ENCODE measurements at regions not wholly inside any gene's neighbourhood (a gene's known extent, or its start where the extent isn't known, plus 50 kb on each side); places are given as distances from the start of the nearest gene placed in this dataset.

DNA sequence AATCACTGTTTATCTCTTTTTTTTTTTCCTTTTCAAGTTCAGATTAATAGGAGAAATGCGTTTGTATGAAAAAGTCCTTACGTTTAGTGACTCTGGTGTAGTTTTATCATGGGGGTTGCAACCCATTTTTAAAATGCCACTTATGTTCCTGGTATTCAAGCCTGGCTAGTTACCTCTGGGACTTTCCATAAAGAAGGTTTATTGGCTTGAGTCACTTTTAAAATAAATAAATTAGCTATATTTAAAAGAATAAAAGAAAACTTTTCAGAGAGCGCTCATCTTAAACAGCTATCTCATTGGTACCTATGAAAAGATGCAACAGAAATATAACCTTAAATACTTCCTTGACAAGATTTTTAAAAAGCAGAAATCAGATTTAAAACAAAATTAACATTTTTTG is 275.0 kb upstream of the IL1RAPL1 start:
- Histone ChIP-seq H3K27me3 (replicated peaks; ENCODE audit: control insufficient read depth, insufficient read depth, low read length) (no peaks in the 10 kb centered on the region), H3K9ac (ENCODE audit: low read length) (no peak overlapping the region), H3K4me3 (ENCODE audit: low read length) (no peak overlapping the region), H3K36me3 (ENCODE audit: control insufficient read depth, insufficient read depth, low read length, severe bottlenecking) (no peaks in the 10 kb centered on the region), H3K9me3 (ENCODE audit: control insufficient read depth, low read length) (peaks cover 2% of the 10 kb centered on the region), H3K4me1 (ENCODE audit: control insufficient read depth, insufficient read depth, low read length) (no peaks in the 10 kb centered on the region)
- no peak for DNase-seq (ENCODE audit: low read depth)

DNA sequence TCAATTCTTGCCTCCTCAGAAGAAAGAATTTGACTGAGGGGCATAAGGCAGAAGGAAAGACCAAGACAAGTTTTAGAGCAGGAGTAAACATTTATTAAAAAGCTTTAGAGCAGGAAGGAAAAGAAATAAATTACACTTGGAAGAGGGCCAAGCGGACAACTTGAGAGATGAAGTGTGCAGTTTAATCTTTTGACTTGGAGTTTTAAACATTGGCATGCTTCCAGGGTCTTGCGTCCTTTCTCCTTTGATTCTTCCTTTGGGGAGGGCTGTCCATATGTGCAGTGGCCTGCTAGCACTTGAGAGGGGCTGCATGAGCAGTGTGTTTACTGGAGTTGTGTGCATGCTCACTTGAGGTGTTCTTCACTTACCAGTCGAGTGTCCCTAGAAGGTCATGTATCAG is 275.8 kb upstream of the IL1RAPL1 start:
- H3K27me3 ChIP-seq (replicated peaks; ENCODE audit: control insufficient read depth, insufficient read depth, low read length) = no peaks in the 10 kb centered on the region
- H3K9ac ChIP-seq (ENCODE audit: low read length) = no peak overlapping the region
- no peak overlapping the region for H3K4me3 ChIP-seq (ENCODE audit: low read length)
- peaks cover 2% of the 10 kb centered on the region for H3K9me3 ChIP-seq (ENCODE audit: control insufficient read depth, low read length)
- H3K36me3 ChIP-seq (ENCODE audit: control insufficient read depth, insufficient read depth, low read length, severe bottlenecking) = no peaks in the 10 kb centered on the region
- no peaks in the 10 kb centered on the region for H3K4me1 ChIP-seq (ENCODE audit: control insufficient read depth, insufficient read depth, low read length)
- no peak for DNase-seq (ENCODE audit: low read depth)

DNA sequence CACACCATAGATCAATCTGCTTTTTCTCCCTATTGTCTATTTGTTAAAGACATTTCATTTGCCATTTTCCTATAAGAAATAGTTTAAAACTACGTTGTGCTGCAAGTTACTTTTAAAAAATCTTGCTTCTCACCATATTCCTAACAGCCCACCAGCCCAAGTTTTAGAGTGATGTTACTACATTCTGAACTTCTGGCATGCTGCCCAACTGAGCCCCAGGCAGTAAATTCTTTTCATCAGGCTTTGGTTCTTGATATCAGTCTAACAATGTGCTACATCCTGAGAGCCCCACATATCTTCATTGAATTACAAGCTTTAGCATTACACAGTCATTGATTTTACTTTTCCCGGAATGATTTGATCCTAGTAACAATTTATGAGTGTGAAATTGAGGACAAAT is 283.8 kb upstream of the IL1RAPL1 start:
- no peaks in the 10 kb centered on the region for H3K36me3 ChIP-seq (ENCODE audit: control insufficient read depth, insufficient read depth, low read length, severe bottlenecking)
- DNase-seq (ENCODE audit: low read depth) = no peak
- peaks cover 2% of the 10 kb centered on the region for H3K9me3 ChIP-seq (ENCODE audit: control insufficient read depth, low read length)
- H3K4me1 ChIP-seq (ENCODE audit: control insufficient read depth, insufficient read depth, low read length) = no peaks in the 10 kb centered on the region
- H3K27me3 ChIP-seq (replicated peaks; ENCODE audit: control insufficient read depth, insufficient read depth, low read length) = no peaks in the 10 kb centered on the region
- H3K9ac ChIP-seq (ENCODE audit: low read length) = no peak overlapping the region
- no peak overlapping the region for H3K4me3 ChIP-seq (ENCODE audit: low read length)

DNA sequence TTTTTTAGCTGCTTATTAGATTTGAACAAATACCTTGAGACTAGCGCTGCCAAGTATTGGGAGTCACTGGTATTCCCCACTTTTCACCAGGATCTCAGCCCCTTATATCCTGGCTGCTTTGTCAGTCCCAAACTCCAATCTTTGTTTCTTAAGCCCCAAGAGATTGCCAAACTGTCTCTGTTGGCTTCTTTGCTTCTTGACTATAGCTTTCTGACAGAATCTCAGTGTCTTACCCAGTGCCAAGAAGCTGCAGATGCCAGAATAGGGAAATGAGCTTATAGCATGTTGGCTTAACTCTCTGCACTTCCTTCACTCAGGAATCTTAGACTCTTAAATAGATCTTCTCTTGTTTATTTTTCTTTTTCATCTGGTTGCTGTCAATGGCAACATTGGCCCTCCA is 297.5 kb upstream of the DCAF8L1 start:
- H3K4me3 ChIP-seq (ENCODE audit: low read length) = no peak overlapping the region
- H3K27me3 ChIP-seq (replicated peaks; ENCODE audit: control insufficient read depth, insufficient read depth, low read length) = no peaks in the 10 kb centered on the region
- no peak for DNase-seq (ENCODE audit: low read depth)
- H3K9ac ChIP-seq (ENCODE audit: low read length) = no peak overlapping the region
- no peaks in the 10 kb centered on the region for H3K9me3 ChIP-seq (ENCODE audit: control insufficient read depth, low read length)
- H3K36me3 ChIP-seq (ENCODE audit: control insufficient read depth, insufficient read depth, low read length, severe bottlenecking) = no peaks in the 10 kb centered on the region
- H3K4me1 ChIP-seq (ENCODE audit: control insufficient read depth, insufficient read depth, low read length) = no peaks in the 10 kb centered on the region

DNA sequence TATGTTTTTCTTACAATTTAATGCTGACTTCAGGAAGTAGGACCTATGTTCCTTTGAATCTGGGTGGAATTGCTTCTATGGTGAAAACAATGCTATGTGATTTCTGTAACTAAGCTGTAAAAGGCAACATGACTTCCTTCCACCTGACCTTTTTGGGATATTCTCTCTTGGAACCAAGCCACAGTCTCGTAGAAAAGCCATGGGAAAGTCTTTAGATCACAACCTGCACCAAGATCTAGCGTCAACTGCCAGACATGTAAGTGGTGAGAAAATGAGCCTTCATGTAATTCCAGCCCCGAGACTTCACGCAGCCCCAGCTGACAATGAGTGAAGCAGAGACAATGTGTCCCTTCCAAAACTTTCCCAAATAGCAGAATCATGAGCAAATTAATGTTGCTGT is 297.0 kb upstream of the DCAF8L1 start:
- no peaks in the 10 kb centered on the region for H3K36me3 ChIP-seq (ENCODE audit: control insufficient read depth, insufficient read depth, low read length, severe bottlenecking)
- DNase-seq (ENCODE audit: low read depth) = no peak
- H3K4me1 ChIP-seq (ENCODE audit: control insufficient read depth, insufficient read depth, low read length) = no peaks in the 10 kb centered on the region
- no peak overlapping the region for H3K9ac ChIP-seq (ENCODE audit: low read length)
- no peaks in the 10 kb centered on the region for H3K9me3 ChIP-seq (ENCODE audit: control insufficient read depth, low read length)
- no peak overlapping the region for H3K4me3 ChIP-seq (ENCODE audit: low read length)
- H3K27me3 ChIP-seq (replicated peaks; ENCODE audit: control insufficient read depth, insufficient read depth, low read length) = no peaks in the 10 kb centered on the region

DNA sequence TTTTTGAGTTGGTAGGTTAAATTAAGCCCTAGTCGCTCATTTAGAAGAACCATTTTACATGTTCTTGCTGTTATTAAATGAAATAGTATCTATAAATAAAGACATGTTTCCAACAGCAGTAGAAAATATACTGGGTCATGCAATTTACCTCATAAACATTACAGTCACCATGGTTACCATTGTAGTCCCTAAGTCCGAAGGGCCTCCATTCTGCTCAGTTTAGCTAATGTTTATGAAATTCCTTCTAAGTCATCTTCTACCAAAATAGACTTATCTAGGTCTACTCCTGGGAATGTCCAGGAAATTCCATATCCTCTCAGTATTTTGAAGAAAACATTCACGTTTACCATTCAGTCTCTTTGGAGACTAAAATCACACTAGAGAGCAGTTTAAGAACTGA is 292.5 kb upstream of the DCAF8L1 start:
- Histone ChIP-seq H3K4me1 (ENCODE audit: control insufficient read depth, insufficient read depth, low read length) (no peaks in the 10 kb centered on the region), H3K9ac (ENCODE audit: low read length) (no peak overlapping the region), H3K36me3 (ENCODE audit: control insufficient read depth, insufficient read depth, low read length, severe bottlenecking) (no peaks in the 10 kb centered on the region), H3K27me3 (replicated peaks; ENCODE audit: control insufficient read depth, insufficient read depth, low read length) (no peaks in the 10 kb centered on the region), H3K4me3 (ENCODE audit: low read length) (no peak overlapping the region), H3K9me3 (ENCODE audit: control insufficient read depth, low read length) (no peaks in the 10 kb centered on the region)
- no peak for DNase-seq (ENCODE audit: low read depth)

DNA sequence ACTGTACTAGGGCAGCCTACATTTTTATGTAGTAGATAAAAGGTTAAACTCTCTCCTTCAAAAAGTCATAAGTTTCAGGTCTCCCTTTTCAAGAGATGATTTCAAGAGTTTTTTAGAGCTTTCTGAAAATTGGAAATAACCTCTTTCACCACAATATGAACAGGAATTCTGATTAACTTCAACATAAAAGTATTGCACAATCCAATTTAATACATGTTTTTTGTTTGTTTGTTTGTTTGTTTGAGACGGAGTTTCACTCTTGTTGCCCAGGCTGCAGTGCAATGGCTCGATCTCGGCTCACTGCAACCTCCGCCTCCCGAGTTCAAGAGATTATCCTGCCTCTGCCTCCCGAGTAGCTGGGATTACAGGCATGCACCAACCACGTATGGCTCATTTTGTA is 265.4 kb upstream of the DCAF8L1 start:
- DNase-seq (ENCODE audit: low read depth) = no peak
- no peaks in the 10 kb centered on the region for H3K36me3 ChIP-seq (ENCODE audit: control insufficient read depth, insufficient read depth, low read length, severe bottlenecking)
- no peaks in the 10 kb centered on the region for H3K27me3 ChIP-seq (replicated peaks; ENCODE audit: control insufficient read depth, insufficient read depth, low read length)
- no peaks in the 10 kb centered on the region for H3K4me1 ChIP-seq (ENCODE audit: control insufficient read depth, insufficient read depth, low read length)
- no peak overlapping the region for H3K4me3 ChIP-seq (ENCODE audit: low read length)
- H3K9me3 ChIP-seq (ENCODE audit: control insufficient read depth, low read length) = no peaks in the 10 kb centered on the region
- no peak overlapping the region for H3K9ac ChIP-seq (ENCODE audit: low read length)

DNA sequence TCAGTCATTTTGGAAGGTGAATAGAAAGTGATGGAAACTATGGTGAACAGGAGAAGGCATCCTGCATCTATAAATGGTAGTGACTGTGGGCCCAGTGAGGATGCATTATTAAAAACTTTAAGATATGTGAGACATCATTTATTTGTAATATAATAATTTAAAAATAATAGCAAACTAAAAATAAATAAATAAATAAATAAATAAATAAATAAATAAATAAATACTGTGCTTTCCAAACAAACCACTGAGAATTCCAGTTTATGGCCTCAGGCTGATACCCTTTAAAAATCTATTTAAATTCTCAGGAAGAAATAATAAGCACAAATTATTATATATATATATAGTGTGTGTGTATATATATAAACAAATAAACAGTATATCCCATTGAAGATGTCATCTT is 248.0 kb upstream of the DCAF8L1 start:
- no peaks in the 10 kb centered on the region for H3K36me3 ChIP-seq (ENCODE audit: control insufficient read depth, insufficient read depth, low read length, severe bottlenecking)
- no peaks in the 10 kb centered on the region for H3K4me1 ChIP-seq (ENCODE audit: control insufficient read depth, insufficient read depth, low read length)
- H3K4me3 ChIP-seq (ENCODE audit: low read length) = no peak overlapping the region
- H3K27me3 ChIP-seq (replicated peaks; ENCODE audit: control insufficient read depth, insufficient read depth, low read length) = no peaks in the 10 kb centered on the region
- H3K9ac ChIP-seq (ENCODE audit: low read length) = no peak overlapping the region
- DNase-seq (ENCODE audit: low read depth) = no peak
- no peaks in the 10 kb centered on the region for H3K9me3 ChIP-seq (ENCODE audit: control insufficient read depth, low read length)

DNA sequence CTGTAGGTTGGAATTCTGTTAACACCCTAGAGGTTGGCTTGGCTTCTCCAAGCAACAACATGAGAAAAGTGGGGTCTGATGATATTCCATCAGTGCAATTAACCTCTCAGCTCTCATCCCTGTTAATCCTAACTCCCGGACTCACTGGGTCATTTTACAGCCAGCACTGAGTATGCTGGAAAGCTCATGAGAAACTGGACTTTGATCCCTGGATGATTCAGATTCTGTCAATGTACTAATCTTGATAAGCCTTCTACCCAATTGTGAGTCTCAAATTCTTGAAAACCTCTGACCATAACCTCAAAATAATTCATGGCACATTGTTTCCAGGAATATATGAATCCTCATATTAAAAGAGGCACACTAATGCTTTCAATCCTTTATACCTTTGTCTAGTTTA is 244.3 kb upstream of the DCAF8L1 start:
- H3K36me3 ChIP-seq (ENCODE audit: control insufficient read depth, insufficient read depth, low read length, severe bottlenecking) = no peaks in the 10 kb centered on the region

DNA sequence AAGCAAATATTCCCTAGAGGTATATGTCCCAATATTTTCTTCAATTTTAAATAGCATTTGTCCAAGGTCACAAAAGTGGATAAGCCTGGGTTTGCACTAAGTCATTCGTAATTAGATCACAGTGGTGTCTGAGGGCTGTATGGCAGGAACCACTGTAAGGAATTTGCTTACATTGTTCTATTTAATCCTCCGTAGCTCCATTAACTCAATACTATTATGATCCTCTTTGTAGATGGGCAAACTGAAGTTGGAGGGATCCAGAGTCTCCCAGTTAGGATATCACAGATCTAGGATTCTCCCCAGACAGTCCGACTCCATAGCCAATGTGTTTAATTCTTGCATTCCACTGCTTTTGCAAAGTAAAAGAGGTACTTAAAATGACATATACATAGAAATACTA is 242.7 kb upstream of the DCAF8L1 start:
- DNase-seq (ENCODE audit: low read depth) = no peak
- Histone ChIP-seq H3K9ac (ENCODE audit: low read length) (no peak overlapping the region), H3K27me3 (replicated peaks; ENCODE audit: control insufficient read depth, insufficient read depth, low read length) (no peaks in the 10 kb centered on the region), H3K4me3 (ENCODE audit: low read length) (no peak overlapping the region), H3K4me1 (ENCODE audit: control insufficient read depth, insufficient read depth, low read length) (no peaks in the 10 kb centered on the region), H3K36me3 (ENCODE audit: control insufficient read depth, insufficient read depth, low read length, severe bottlenecking) (no peaks in the 10 kb centered on the region), H3K9me3 (ENCODE audit: control insufficient read depth, low read length) (no peaks in the 10 kb centered on the region)

More for the DNA sequence above, 244.3 kb upstream of the DCAF8L1 start:
- no peaks in the 10 kb centered on the region for H3K4me1 ChIP-seq (ENCODE audit: control insufficient read depth, insufficient read depth, low read length)
- H3K27me3 ChIP-seq (replicated peaks; ENCODE audit: control insufficient read depth, insufficient read depth, low read length) = no peaks in the 10 kb centered on the region
- no peak overlapping the region for H3K9ac ChIP-seq (ENCODE audit: low read length)
- no peak for DNase-seq (ENCODE audit: low read depth)
- no peaks in the 10 kb centered on the region for H3K9me3 ChIP-seq (ENCODE audit: control insufficient read depth, low read length)
- no peak overlapping the region for H3K4me3 ChIP-seq (ENCODE audit: low read length)

DNA sequence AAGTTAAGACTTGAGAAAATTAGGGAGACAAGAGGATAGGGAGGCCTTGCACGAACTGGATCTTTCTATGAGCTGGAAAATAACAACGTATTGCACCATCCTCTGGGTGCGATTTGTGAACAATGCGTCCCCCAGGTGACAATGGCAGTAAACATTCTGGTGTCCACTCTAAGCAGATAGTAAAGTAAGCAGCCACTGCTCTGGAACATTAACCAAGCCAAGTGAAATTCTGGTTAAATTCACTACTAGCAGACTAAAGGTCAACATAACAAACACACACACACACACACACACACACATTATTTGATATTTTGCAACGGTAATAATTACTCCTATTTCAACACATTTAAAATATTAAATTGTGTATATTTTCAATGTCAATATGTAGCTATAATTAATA is 242.2 kb upstream of the DCAF8L1 start:
- Histone ChIP-seq H3K9me3 (ENCODE audit: control insufficient read depth, low read length) (no peaks in the 10 kb centered on the region), H3K27me3 (replicated peaks; ENCODE audit: control insufficient read depth, insufficient read depth, low read length) (peaks cover 1% of the 10 kb centered on the region), H3K4me3 (ENCODE audit: low read length) (no peak overlapping the region), H3K9ac (ENCODE audit: low read length) (no peak overlapping the region), H3K4me1 (ENCODE audit: control insufficient read depth, insufficient read depth, low read length) (no peaks in the 10 kb centered on the region), H3K36me3 (ENCODE audit: control insufficient read depth, insufficient read depth, low read length, severe bottlenecking) (no peaks in the 10 kb centered on the region)
- DNase-seq (ENCODE audit: low read depth) = no peak

DNA sequence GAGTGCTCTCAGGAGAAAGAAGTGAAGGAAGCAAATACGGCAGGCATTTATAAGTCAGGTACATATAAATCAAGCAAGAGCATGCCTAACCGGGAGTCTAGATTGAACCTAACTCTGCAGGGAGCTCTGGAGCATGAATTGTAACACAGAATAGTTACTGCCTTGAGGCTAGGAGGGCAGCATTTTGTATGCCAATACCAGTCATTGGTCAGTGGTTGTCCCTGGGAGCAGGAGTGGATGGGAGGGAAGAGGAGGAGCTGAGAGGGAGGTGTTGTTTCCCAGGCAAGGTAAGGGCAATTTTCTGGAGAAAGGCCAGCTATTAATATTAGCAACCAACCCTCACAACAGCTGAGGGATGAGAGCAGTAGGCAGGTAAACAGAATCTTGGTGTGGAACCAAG is 224.7 kb upstream of the DCAF8L1 start:
- no peaks in the 10 kb centered on the region for H3K9me3 ChIP-seq (ENCODE audit: control insufficient read depth, low read length)
- H3K9ac ChIP-seq (ENCODE audit: low read length) = no peak overlapping the region
- H3K27me3 ChIP-seq (replicated peaks; ENCODE audit: control insufficient read depth, insufficient read depth, low read length) = no peaks in the 10 kb centered on the region
- H3K4me3 ChIP-seq (ENCODE audit: low read length) = no peak overlapping the region
- DNase-seq (ENCODE audit: low read depth) = no peak
- no peaks in the 10 kb centered on the region for H3K4me1 ChIP-seq (ENCODE audit: control insufficient read depth, insufficient read depth, low read length)
- no peaks in the 10 kb centered on the region for H3K36me3 ChIP-seq (ENCODE audit: control insufficient read depth, insufficient read depth, low read length, severe bottlenecking)

Measured in adipocyte (in vitro differentiated cells).